ENCODE measurements at regions not wholly inside any gene's neighbourhood (a gene's known extent, or its start where the extent isn't known, plus 50 kb on each side); places are given as distances from the start of the nearest gene placed in this dataset.

DNA sequence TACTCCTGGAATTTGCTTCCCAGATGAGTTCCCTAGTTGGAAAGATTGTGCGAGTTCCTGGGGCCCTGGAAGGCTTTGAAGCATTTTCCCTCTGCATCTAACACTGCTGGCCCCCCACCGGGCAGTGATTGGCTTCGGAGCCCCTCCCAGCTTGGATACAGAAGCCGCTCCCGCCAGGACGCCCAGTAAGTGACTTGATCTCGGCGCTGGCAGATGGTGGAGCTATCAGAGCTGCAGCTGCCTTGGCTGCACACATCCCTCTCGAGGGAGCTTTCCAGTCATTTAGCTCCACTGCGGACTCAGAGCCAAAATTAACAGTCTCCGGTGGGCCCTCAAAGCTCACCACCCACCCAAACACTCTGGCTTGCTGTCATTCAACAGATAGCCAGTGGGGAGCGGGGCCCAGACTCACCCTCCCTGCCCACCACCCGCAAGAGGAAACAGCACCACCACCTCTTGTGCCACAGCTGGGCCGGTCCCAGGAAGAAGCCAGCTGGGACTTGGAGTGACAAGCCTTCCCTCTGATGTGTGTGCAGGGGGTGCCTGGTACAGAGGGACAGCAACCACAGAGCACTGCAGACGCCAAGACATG is 162.3 kb downstream of the TRIM29 start:
- no peaks in the 10 kb centered on the region for H3K4me1 ChIP-seq (ENCODE audit: control insufficient read depth in 4 of 4, insufficient read depth in 4 of 4, low read length in 3 of 4)
- TF ChIP-seq, protein P1, sequence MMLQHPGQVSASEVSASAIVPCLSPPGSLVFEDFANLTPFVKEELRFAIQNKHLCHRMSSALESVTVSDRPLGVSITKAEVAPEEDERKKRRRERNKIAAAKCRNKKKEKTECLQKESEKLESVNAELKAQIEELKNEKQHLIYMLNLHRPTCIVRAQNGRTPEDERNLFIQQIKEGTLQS (IDR thresholded peaks at IDR 0.05) = no peak
- TF ChIP-seq TAF1 (conservative IDR thresholded peaks at IDR 0.05) (no peak), FOXA1 (IDR thresholded peaks at IDR 0.05) (no peak), EGR1 (IDR thresholded peaks at IDR 0.05; ENCODE audit: low read depth in 2 of 2) (no peak), HNF4G (IDR thresholded peaks at IDR 0.05) (no peak), SP1 (IDR thresholded peaks at IDR 0.05) (no peak)
- TF ChIP-seq, protein P2, sequence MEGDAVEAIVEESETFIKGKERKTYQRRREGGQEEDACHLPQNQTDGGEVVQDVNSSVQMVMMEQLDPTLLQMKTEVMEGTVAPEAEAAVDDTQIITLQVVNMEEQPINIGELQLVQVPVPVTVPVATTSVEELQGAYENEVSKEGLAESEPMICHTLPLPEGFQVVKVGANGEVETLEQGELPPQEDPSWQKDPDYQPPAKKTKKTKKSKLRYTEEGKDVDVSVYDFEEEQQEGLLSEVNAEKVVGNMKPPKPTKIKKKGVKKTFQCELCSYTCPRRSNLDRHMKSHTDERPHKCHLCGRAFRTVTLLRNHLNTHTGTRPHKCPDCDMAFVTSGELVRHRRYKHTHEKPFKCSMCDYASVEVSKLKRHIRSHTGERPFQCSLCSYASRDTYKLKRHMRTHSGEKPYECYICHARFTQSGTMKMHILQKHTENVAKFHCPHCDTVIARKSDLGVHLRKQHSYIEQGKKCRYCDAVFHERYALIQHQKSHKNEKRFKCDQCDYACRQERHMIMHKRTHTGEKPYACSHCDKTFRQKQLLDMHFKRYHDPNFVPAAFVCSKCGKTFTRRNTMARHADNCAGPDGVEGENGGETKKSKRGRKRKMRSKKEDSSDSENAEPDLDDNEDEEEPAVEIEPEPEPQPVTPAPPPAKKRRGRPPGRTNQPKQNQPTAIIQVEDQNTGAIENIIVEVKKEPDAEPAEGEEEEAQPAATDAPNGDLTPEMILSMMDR (IDR thresholded peaks at IDR 0.05; ENCODE audit: low read depth, low read length, missing input control) = no peak
- TF ChIP-seq, protein P3, sequence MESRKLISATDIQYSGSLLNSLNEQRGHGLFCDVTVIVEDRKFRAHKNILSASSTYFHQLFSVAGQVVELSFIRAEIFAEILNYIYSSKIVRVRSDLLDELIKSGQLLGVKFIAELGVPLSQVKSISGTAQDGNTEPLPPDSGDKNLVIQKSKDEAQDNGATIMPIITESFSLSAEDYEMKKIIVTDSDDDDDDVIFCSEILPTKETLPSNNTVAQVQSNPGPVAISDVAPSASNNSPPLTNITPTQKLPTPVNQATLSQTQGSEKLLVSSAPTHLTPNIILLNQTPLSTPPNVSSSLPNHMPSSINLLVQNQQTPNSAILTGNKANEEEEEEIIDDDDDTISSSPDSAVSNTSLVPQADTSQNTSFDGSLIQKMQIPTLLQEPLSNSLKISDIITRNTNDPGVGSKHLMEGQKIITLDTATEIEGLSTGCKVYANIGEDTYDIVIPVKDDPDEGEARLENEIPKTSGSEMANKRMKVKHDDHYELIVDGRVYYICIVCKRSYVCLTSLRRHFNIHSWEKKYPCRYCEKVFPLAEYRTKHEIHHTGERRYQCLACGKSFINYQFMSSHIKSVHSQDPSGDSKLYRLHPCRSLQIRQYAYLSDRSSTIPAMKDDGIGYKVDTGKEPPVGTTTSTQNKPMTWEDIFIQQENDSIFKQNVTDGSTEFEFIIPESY (IDR thresholded peaks at IDR 0.05) = no peak
- TF ChIP-seq, protein P4, sequence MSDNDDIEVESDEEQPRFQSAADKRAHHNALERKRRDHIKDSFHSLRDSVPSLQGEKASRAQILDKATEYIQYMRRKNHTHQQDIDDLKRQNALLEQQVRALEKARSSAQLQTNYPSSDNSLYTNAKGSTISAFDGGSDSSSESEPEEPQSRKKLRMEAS (IDR thresholded peaks at IDR 0.05) = no peak
- no peak overlapping the region for H3K9ac ChIP-seq (ENCODE audit: low read depth in 1 of 2, low read length in 2 of 2)
- no peak overlapping the region for H3K4me3 ChIP-seq (ENCODE audit: low read depth in 1 of 3, low read length in 3 of 3)
- H3K27ac ChIP-seq (ENCODE audit: low read depth in 1 of 2, low read length in 2 of 2) = no peak overlapping the region
- H3K36me3 ChIP-seq (ENCODE audit: control insufficient read depth in 4 of 4, insufficient read depth in 3 of 4, low read depth in 1 of 4, low read length in 3 of 4) = no peaks in the 10 kb centered on the region
- H3K9me3 ChIP-seq (ENCODE audit: control insufficient read depth in 4 of 4, low read length in 3 of 4) = peaks cover 0 to 2% (median 0%) of the 10 kb centered on the region in 4 donors
- 49% methylated on average over 15 of the region's 15 CpGs for WGBS
- DNase-seq (ENCODE audit: low spot score) = no peak
- H3K27me3 ChIP-seq (ENCODE audit: control insufficient read depth in 4 of 4, insufficient read depth in 4 of 4, low read length in 3 of 4) = no peaks in the 10 kb centered on the region

DNA sequence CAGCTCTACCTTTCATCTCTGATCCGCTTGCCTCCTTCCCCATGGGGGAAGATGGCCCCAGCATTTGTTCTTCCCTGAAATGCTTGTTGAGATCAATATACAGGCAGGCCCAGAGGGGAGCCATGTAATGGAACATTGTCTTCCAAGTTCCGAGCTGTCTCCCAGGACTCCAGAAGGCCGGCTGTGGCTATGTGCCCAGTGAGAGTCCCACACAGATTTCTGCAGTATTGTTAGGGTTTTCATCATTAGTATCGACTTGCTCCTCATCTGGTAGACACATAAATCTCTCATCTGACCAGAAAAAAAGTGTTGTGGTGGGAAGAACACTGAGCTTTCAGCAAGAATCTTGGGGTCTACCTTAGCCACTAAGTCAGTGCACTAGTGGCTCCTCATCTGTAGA is 163.4 kb downstream of the TRIM29 start:
- Histone ChIP-seq H3K36me3 (ENCODE audit: control insufficient read depth in 4 of 4, insufficient read depth in 3 of 4, low read depth in 1 of 4, low read length in 3 of 4) (no peaks in the 10 kb centered on the region), H3K27me3 (ENCODE audit: control insufficient read depth in 4 of 4, insufficient read depth in 4 of 4, low read length in 3 of 4) (no peaks in the 10 kb centered on the region), H3K27ac (ENCODE audit: low read depth in 1 of 2, low read length in 2 of 2) (no peak overlapping the region), H3K9ac (ENCODE audit: low read depth in 1 of 2, low read length in 2 of 2) (no peak overlapping the region), H3K9me3 (ENCODE audit: control insufficient read depth in 4 of 4, low read length in 3 of 4) (peaks cover 0 to 2% (median 0%) of the 10 kb centered on the region in 4 donors), H3K4me3 (ENCODE audit: low read depth in 1 of 3, low read length in 3 of 3) (no peak overlapping the region), H3K4me1 (ENCODE audit: control insufficient read depth in 4 of 4, insufficient read depth in 4 of 4, low read length in 3 of 4) (no peaks in the 10 kb centered on the region)
- TF ChIP-seq, protein P2 (IDR thresholded peaks at IDR 0.05; ENCODE audit: low read depth, low read length, missing input control) = no peak
- no peak for TF ChIP-seq FOXA2 (IDR thresholded peaks at IDR 0.05)
- no peak for TF ChIP-seq SP1 (IDR thresholded peaks at IDR 0.05)
- 89% methylated on average over 4 of the region's 4 CpGs for WGBS
- no peak for DNase-seq (ENCODE audit: low spot score)

DNA sequence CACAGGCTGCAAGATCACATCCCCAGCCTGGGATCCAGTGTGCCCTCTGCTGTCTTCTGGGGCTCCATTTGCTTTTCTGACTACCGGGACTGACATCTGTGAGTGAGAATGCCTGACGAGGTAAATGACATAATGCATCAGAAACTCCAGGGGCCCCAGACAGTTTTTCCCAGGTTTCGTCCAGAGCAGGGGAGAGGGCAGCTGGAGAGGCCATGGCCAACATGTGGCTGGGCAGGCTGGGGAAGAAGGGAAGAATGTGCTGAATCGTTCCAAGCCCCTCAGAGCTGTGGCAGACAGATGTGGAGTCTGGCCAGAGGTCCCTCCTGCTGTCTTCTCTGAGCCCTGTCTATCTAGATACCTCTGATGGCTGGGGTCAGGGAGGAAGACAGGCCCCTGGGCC is 163.9 kb downstream of the TRIM29 start:
- no peak for TF ChIP-seq HNF4A (conservative IDR thresholded peaks at IDR 0.05)
- no peak for TF ChIP-seq JUND (IDR thresholded peaks at IDR 0.05)
- TF ChIP-seq, protein P1 (IDR thresholded peaks at IDR 0.05) = no peak
- TF ChIP-seq, protein P3 (IDR thresholded peaks at IDR 0.05) = no peak
- TF ChIP-seq EGR1 (IDR thresholded peaks at IDR 0.05; ENCODE audit: low read depth in 2 of 2) = no peak
- TF ChIP-seq RAD21 (IDR thresholded peaks at IDR 0.05) = no peak
- no peak for TF ChIP-seq YY1 (IDR thresholded peaks at IDR 0.05)
- no peak for TF ChIP-seq HNF4G (IDR thresholded peaks at IDR 0.05)
- TF ChIP-seq FOXA1 (IDR thresholded peaks at IDR 0.05) = no peak
- TF ChIP-seq SP1 (IDR thresholded peaks at IDR 0.05) = no peak
- TF ChIP-seq, protein P4 (IDR thresholded peaks at IDR 0.05) = no peak
- 74% methylated on average over 4 of the region's 4 CpGs for WGBS
- no peaks in the 10 kb centered on the region for H3K36me3 ChIP-seq (ENCODE audit: control insufficient read depth in 4 of 4, insufficient read depth in 3 of 4, low read depth in 1 of 4, low read length in 3 of 4)
- no peak overlapping the region for H3K27ac ChIP-seq (ENCODE audit: low read depth in 1 of 2, low read length in 2 of 2)
- H3K4me1 ChIP-seq (ENCODE audit: control insufficient read depth in 4 of 4, insufficient read depth in 4 of 4, low read length in 3 of 4) = no peaks in the 10 kb centered on the region
- no peak overlapping the region for H3K9ac ChIP-seq (ENCODE audit: low read depth in 1 of 2, low read length in 2 of 2)
- H3K4me3 ChIP-seq (ENCODE audit: low read depth in 1 of 3, low read length in 3 of 3) = no peak overlapping the region
- peaks cover 0 to 2% (median 0%) of the 10 kb centered on the region in 4 donors for H3K9me3 ChIP-seq (ENCODE audit: control insufficient read depth in 4 of 4, low read length in 3 of 4)
- no peaks in the 10 kb centered on the region for H3K27me3 ChIP-seq (ENCODE audit: control insufficient read depth in 4 of 4, insufficient read depth in 4 of 4, low read length in 3 of 4)
- no peak for DNase-seq (ENCODE audit: low spot score)

Measured in liver (tissue), 8 donors.